ENCODE measurements at regions not wholly inside any gene's neighbourhood (a gene's known extent, or its start where the extent isn't known, plus 50 kb on each side); places are given as distances from the start of the nearest gene placed in this dataset.

GRCh38 chr14:98957211-98958047 lies 314.6 kb downstream of the BCL11B start:
- DNase-seq (ENCODE audit: low spot score): no peak

DNA sequence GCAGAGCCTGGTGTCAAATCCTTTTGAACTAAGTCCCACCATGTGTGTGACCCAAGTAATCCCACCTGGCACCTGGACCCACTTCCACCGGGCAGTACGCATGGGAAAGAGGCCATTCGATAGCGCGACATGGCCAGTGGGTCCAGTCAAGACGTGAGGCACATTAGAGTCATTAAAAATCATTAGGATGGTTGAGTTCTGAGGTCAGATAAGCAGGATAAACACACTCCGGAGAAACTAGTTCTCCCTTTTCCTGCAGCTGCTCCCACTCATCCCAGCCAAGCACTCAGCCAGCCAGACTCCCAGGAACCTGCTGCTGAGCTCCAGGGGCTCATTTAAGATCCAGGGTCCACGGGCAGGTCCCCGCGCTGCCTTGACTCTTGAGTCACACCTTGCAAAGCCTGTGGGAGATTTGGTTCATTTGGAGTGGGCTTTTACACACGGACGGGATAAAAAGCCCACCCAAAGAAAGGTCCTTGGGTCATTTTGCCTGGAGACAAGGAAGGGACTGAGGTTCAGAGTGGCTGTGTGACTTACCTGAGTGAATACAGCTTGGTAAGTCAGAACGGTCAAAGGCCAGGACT lies 313.9 kb downstream of the BCL11B start:
- no peak for DNase-seq (ENCODE audit: low spot score)

DNA sequence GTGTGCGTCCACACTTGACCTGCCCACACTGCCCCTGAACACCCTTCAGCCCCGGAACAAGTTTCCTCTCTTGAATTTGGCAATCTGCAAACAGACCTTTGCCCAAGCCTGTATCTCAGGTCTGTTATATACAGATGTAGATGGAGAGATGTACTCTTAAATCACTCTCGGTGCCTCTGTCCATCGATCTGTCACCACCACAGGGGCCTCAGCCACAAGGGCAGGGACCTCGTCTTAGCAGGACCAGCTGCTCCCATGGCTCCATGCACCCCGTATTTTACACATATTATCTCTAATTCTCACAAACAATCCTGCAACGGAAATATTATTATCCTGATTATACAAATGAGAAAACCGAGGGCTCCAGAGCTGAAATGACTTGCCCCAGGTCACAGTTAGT lies 313.4 kb downstream of the BCL11B start:
- no peak for DNase-seq (ENCODE audit: low spot score)

GRCh38 chr14:98959410-98959809 lies 312.6 kb downstream of the BCL11B start:
- no peak for DNase-seq (ENCODE audit: low spot score)

- DNase-seq (ENCODE audit: low spot score): no peak
Observed at GRCh38 chr14:98959958-98960616, 311.9 kb downstream of the BCL11B start.

GRCh38 chr14:98960617-98961013 lies 311.4 kb downstream of the BCL11B start:
- no peak for DNase-seq (ENCODE audit: low spot score)

DNA sequence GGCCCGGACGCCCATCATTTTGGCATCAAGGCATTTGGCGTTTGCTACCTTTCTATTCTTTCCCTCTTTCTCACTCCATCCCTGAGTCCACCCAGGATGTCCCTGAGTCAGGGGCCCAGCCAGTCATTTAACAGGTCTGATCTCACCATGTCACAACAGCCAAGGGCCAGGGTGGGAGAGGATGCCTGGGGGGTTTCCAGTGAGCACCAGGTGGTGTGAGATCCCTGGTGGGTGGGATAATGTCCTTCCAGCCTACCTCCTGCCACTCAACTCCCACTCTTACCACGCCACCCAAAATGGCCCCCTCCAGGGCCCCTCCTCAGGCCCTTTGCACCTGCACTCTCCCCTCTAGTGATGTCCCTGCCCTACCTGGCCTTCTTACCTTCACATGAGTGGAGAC lies 310.8 kb downstream of the BCL11B start:
- DNase-seq (ENCODE audit: low spot score): no peak

- no peak for DNase-seq (ENCODE audit: low spot score)
Observed at GRCh38 chr14:98962118-98962517, 309.9 kb downstream of the BCL11B start.

- no peak for DNase-seq (ENCODE audit: low spot score)
Observed at GRCh38 chr14:98963610-98964009, 308.4 kb downstream of the BCL11B start.

DNA sequence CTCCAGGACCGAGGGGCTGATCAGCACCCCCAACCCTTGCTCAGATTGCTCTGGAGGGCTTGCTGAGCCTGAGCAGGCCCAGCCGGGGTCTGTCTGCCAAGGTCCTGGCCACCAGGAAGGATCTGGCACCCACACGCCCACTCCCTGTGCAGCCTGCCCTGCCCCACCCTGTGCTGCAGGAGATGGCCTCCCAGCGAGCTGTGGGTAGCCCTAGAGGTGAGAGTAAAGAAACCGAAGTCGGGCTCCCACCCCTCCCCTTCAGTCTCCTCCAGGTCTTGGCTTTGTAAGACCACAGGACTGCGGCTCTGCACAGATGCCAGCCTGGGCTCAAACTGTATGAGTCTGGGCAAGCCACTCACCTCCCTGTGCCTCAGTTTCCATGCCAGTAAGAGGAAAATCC lies 307.8 kb downstream of the BCL11B start:
- no peak for DNase-seq (ENCODE audit: low spot score)

- DNase-seq (ENCODE audit: low spot score): no peak
Observed at GRCh38 chr14:98965076-98965475, 306.9 kb downstream of the BCL11B start.

DNA sequence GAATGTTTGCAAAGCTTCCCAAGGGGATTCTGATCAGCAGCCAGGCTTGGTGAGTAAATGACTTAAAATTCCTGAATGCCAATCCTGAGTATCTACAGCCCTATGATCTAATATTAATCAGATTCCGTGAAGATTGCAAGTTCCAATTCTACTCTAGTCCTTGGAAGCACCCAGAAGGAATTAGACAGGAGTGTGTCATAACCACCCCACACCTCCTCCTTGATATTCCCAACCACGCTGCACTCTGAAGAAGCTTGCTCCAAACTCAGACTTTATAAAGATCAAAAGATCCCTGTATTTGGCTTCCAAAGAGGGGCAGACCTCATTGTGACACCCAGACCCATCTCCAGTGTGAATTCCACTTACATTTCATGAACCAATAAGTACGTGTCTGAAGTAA lies 306.0 kb downstream of the BCL11B start:
- no peak for DNase-seq (ENCODE audit: low spot score)

- DNase-seq (ENCODE audit: low spot score): no peak
Observed at GRCh38 chr14:98966475-98967162, 305.4 kb downstream of the BCL11B start.

DNA sequence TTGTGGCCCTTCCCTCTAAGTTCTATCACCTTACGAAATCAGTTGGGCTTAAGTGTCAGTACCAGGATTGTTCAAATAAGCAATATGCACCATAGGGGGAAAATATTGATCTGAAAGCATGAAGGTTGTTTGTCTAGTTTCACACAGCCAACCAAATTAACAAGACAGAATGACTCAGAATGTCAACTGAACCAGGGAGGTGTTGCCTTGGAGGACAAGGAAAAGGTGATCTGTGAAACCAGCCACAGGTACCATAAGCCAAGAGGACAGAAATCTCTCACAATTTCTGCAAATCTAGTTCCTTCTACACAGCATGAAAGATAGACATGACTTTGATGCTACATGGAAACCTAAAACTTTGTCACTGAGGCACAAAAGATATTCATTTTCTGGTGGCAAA lies 297.9 kb downstream of the BCL11B start:
- DNase-seq (ENCODE audit: low spot score): no peak

- no peak for DNase-seq (ENCODE audit: low spot score)
Observed at GRCh38 chr14:98976271-98976670, 295.7 kb downstream of the BCL11B start.

GRCh38 chr14:98977451-98977850 lies 294.5 kb downstream of the BCL11B start:
- no peak for DNase-seq (ENCODE audit: low spot score)

DNA sequence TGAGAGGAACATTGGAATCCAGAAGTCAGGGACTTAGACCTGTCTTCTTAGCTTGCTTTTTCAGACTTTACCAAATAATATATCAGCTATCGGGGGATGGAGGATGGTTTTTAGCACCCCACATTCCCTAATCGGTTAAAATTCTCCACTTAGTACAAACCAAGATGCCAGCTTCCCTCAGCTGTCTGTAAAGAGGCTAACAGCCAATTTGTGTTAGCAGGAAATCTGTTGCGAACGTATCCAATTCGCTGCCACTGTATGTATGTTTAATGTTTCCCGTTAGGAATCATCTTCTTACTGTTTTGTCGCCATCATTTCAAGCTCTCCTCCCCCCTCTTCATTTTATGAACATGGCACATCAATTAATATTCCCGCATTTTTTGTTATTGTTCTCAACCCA lies 289.0 kb downstream of the BCL11B start:
- DNase-seq (ENCODE audit: low spot score): no peak

DNA sequence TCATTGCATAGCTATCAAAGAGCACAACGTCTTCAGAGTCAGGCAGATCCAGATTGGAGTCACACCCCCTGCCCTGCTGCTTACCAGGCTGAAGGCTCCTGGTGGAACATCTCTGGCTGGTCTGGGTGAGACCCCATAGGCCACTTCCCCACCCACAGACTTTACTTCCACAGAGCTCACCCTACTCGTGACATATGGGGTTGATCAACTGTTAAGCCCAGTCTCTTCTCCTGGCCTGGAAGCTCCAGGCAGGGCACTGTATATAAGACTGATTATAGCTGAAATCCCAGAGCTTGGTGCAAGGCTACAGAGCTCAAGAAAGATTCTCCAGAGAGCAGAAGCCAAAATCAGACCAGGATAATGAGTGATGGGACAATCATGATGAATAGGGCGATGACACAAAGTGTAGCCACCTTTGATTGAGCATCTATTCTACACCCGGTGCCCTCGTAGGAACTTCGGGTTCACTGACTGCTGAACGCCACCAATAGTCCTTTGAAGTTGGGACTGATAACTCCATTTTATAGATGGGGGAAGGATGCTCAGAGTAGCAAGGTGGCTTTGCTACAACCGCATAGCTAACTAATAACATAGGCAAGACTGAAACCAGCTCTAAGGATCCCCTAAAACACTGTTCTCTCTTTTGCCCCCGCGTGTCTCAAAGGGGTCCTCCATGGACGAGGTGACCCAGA lies 287.8 kb downstream of the BCL11B start:
- no peak for DNase-seq (ENCODE audit: low spot score)

- peak; percentile 80 for DNase-seq (ENCODE audit: low spot score)
Observed at GRCh38 chr14:98984719-98985041, 287.3 kb downstream of the BCL11B start.

DNA sequence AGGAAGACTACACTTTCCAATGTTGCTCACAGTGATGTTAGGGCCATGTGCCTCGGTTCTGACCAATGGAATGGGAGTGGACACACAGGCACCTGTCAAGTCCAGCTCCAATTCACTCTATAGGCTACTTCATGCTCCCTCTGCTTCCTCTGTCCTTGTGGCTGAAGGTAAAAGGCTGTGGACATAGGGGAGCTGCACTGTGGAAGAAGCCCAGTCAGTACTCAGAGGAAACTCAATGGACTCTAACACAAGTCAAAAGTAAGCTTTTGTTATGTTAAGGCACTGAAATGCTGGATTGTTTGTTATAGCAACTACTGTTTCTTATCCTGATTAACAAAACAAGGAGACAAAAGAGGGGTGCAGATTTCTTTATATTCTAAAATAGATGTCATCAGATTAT lies 278.2 kb downstream of the BCL11B start:
- DNase-seq (ENCODE audit: low spot score): no peak

DNA sequence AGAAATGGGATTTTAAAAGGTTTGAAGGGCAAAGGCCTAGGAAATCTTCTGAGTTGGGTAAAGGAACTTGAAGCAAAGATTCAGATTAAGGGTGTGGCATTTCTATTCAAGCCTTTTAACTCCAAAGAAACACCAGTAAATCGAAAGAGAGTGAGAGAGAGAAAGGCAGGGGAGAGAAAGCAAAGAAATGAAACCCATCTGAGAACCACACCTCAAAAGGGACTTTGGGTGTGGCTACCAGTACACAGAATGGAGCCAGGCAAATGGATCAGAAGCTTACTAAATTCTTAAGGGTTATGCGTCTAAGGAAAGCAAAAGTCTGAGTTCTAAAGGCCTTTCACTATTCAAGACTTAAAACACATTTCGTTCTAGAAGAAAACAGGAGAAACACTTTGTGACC lies 277.4 kb downstream of the BCL11B start:
- peak; percentile 16 for DNase-seq (ENCODE audit: low spot score)

DNA sequence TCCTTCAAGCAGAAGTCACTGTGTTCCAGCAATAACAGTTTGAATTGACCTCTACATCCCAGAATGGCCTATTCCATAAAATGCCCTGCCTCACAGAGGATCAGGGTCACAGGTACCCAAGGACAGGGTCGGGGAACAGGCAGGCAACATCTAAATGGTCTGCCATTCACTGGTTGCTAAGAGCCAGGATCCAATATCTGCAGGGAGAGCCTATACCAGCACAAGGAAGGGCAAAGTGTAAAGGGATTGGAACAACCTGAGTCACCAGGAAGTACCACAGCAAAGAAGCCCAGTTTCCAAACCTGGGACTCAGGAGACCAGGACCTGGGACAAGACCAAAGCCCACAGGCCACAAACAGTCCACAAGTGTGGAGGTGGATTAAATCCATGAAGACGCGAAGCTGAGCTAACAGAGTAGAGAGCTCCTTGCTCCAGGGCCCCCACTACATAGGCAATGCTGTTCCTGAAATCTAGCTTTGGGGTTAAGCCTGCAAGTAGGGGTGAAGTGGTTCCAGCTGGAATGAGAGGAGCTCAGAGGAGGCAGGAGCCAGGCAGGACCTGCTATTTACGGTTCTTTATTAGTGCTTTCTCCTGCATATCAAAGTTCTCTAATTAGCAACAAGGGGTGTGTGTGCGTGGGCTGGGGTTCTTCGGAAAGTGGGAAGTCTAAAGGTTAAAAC lies 274.3 kb downstream of the BCL11B start:
- no peak for DNase-seq (ENCODE audit: low spot score)

Data from CD4-positive, alpha-beta T cell treated with Interleukin-15 for 4 hours (primary cell).